ENCODE measurements at regions not wholly inside any gene's neighbourhood (a gene's known extent, or its start where the extent isn't known, plus 50 kb on each side); places are given as distances from the start of the nearest gene placed in this dataset.

GRCh38 chr6:94424692-94425091 lies 1005.3 kb upstream of the EPHA7 start:
- H3K4me1 ChIP-seq (ENCODE audit: control insufficient read depth in 1 of 2, insufficient read depth in 2 of 2, low read length in 2 of 2): no peaks in the 10 kb centered on the region
- ChIA-PET POLR2A (no interaction called here), RAD21 (ENCODE audit: low non-redundant PET in 1 of 2, low total read pairs in 2 of 2, uncharacterized antibody in 2 of 2, unreplicated experiment in 2 of 2) (no interaction called here), CTCF (no interaction called here)
- H3K9me2 ChIP-seq (ENCODE audit: insufficient read depth): no peaks in the 10 kb centered on the region
- H3K9ac ChIP-seq (ENCODE audit: low read length): no peak overlapping the region
- no peak overlapping the region for H3K4me3 ChIP-seq (replicated peaks in 1 of 2; ENCODE audit: low read depth in 1 of 2, low read length in 2 of 2)
- no peak overlapping the region for H3K27ac ChIP-seq (ENCODE audit: low read depth, low read length)
- no peaks in the 10 kb centered on the region for H3K36me3 ChIP-seq (ENCODE audit: control insufficient read depth in 1 of 2, insufficient read depth in 2 of 2, low read length in 2 of 2)
- DNase-seq (ENCODE audit: low read depth, low spot score) (no peak), ATAC-seq (no peak)
- H4K20me1 ChIP-seq (ENCODE audit: insufficient read depth): no peaks in the 10 kb centered on the region
- intact Hi-C loops (cut with micrococcal nuclease): no loop called here
- H3K4me2 ChIP-seq (ENCODE audit: low read length): no peak overlapping the region
- BruUV-seq (replicated peaks): no TSS peak
- TF ChIP-seq RAD21 (IDR thresholded peaks at IDR 0.05; ENCODE audit: low read depth) (no peak), REST (IDR thresholded peaks at IDR 0.05; ENCODE audit: low read depth) (no peak), ELF1 (IDR thresholded peaks at IDR 0.05; ENCODE audit: borderline replicate concordance, low read depth) (no peak), YY1 (IDR thresholded peaks at IDR 0.05; ENCODE audit: extremely low read depth, insufficient replicate concordance, low read depth, low read length) (no peak), ZFX (IDR thresholded peaks at IDR 0.05) (no peak), EZH2 (IDR thresholded peaks at IDR 0.05) (no peak), POLR2A (IDR thresholded peaks at IDR 0.05; ENCODE audit: borderline replicate concordance, extremely low read depth, insufficient read depth, insufficient read length) (no peak), MAX (IDR thresholded peaks at IDR 0.05) (no peak), FOSL1 (IDR thresholded peaks at IDR 0.05; ENCODE audit: low read depth) (no peak), POLR2AphosphoS5 (IDR thresholded peaks at IDR 0.05; ENCODE audit: low read depth, low read length) (no peak), ZNF274 (IDR thresholded peaks at IDR 0.05; ENCODE audit: low read depth, low read length) (no peak), TCF7L2 (IDR thresholded peaks at IDR 0.05; ENCODE audit: borderline replicate concordance, extremely low read depth, insufficient read depth, insufficient read length) (no peak), CEBPB (IDR thresholded peaks at IDR 0.05; ENCODE audit: low read depth) (no peak), EZH2phosphoT487 (IDR thresholded peaks at IDR 0.05; ENCODE audit: borderline replicate concordance) (no peak), SIN3A (IDR thresholded peaks at IDR 0.05; ENCODE audit: low read depth) (no peak), CBX3 (IDR thresholded peaks at IDR 0.05; ENCODE audit: low read depth) (no peak)
- TF ChIP-seq, protein P1, sequence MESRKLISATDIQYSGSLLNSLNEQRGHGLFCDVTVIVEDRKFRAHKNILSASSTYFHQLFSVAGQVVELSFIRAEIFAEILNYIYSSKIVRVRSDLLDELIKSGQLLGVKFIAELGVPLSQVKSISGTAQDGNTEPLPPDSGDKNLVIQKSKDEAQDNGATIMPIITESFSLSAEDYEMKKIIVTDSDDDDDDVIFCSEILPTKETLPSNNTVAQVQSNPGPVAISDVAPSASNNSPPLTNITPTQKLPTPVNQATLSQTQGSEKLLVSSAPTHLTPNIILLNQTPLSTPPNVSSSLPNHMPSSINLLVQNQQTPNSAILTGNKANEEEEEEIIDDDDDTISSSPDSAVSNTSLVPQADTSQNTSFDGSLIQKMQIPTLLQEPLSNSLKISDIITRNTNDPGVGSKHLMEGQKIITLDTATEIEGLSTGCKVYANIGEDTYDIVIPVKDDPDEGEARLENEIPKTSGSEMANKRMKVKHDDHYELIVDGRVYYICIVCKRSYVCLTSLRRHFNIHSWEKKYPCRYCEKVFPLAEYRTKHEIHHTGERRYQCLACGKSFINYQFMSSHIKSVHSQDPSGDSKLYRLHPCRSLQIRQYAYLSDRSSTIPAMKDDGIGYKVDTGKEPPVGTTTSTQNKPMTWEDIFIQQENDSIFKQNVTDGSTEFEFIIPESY (IDR thresholded peaks at IDR 0.05; ENCODE audit: extremely low read depth, insufficient replicate concordance, low read length): no peak
- H2AFZ ChIP-seq (ENCODE audit: low read depth, low read length, poor library complexity, severe bottlenecking): no peak overlapping the region
- no peaks in the 10 kb centered on the region for H3K27me3 ChIP-seq (ENCODE audit: insufficient read depth, low read length)
- H3K9me3 ChIP-seq (ENCODE audit: control insufficient read depth in 1 of 2, insufficient read depth in 1 of 2, low read depth in 1 of 2, low read length in 2 of 2): peaks cover 7 to 14% of the 10 kb centered on the region in 2 experiments; a peak in 3 of 4 replicates
- H3K79me2 ChIP-seq (ENCODE audit: insufficient read depth, low read length): no peaks in the 10 kb centered on the region

All from HCT116 (cell line).